WTC11 (cell line): ENCODE measurements at regions not wholly inside any gene's neighbourhood (a gene's known extent, or its start where the extent isn't known, plus 50 kb on each side); places are given as distances from the start of the nearest gene placed in this dataset.

Experiments used
- ATAC-seq: fragments of 200-7000 bp; cut with Tn5 transposase; 2 replicates; pipeline ENCODE4 v1.10.0; 2021; ENCODE audit warnings: mild to moderate bottlenecking, moderate library complexity
- CTCF ChIA-PET: fragments of 300-600 bp; sonication (Branson Sonifier 250); formaldehyde crosslinking; loops from one replicate; lab custom pipeline; 2021; ENCODE audit warnings: antibody characterized with exemption; lab: Charles Lee
- POLR2A ChIA-PET: fragments of 350-600 bp; sonication (Branson Sonifier 250); formaldehyde crosslinking; loops from one replicate; lab custom pipeline; 2021; ENCODE audit warnings: antibody characterized with exemption; lab: Charles Lee
- DNase-seq: peaks from one replicate; pipeline ENCODE4 v3.0.0; 2021; ENCODE audit warnings: low spot score
- H3K27ac Mint-ChIP-seq: 2 replicates; pipeline ENCODE4 v1.8.0; 2021; ENCODE audit warnings: mixed read lengths
- H3K27me3 Mint-ChIP-seq: 2 replicates; pipeline ENCODE4 v1.8.0; 2021; ENCODE audit warnings: low read depth, mild to moderate bottlenecking, moderate library complexity, mixed read lengths
- H3K36me3 Mint-ChIP-seq: 2 replicates; pipeline ENCODE4 v1.8.0; 2021; ENCODE audit warnings: mixed read lengths
- H3K4me1 Mint-ChIP-seq: 2 replicates; pipeline ENCODE4 v1.8.0; 2022; ENCODE audit warnings: mixed read lengths
- H3K4me3 Mint-ChIP-seq: 2 replicates; pipeline ENCODE4 v1.8.0; 2021; ENCODE audit warnings: mild to moderate bottlenecking, moderate library complexity, mixed read lengths
- H3K9me3 Mint-ChIP-seq: 2 replicates; pipeline ENCODE4 v1.8.0; 2021; ENCODE audit warnings: mixed read lengths
- ARID4B ChIP-seq: sonication (generic); formaldehyde crosslinking; IDR thresholded peaks from 2 replicates; pipeline ENCODE4 v1.8.0; 2023; ENCODE audit warnings: missing genetic modification reagents, mild to moderate bottlenecking, borderline replicate concordance
- ATF3 ChIP-seq: sonication (generic); formaldehyde crosslinking; conservative IDR thresholded peaks from 2 replicates; pipeline ENCODE4 v1.8.1; 2022; ENCODE audit warnings: mild to moderate bottlenecking, missing genetic modification reagents
- ATF6 ChIP-seq: sonication (generic); formaldehyde crosslinking; IDR thresholded peaks from 2 replicates; pipeline ENCODE4 v1.8.1; 2023; ENCODE audit warnings: mild to moderate bottlenecking, missing genetic modification reagents
- ERG ChIP-seq: fragments of 250-450 bp; sonication (Bioruptor Pico); IDR thresholded peaks from 2 replicates; pipeline ENCODE4 v1.8.0; 2021; ENCODE audit warnings: mild to moderate bottlenecking
- GABPB1 ChIP-seq: sonication (generic); formaldehyde crosslinking; IDR thresholded peaks from 2 replicates; pipeline ENCODE4 v1.8.1; 2023; ENCODE audit warnings: mild to moderate bottlenecking, missing genetic modification reagents
- GTF2I ChIP-seq: fragments of 250-450 bp; sonication (Bioruptor Pico); conservative IDR thresholded peaks from 2 replicates; pipeline ENCODE4 v1.4.0; 2021; ENCODE audit warnings: mild to moderate bottlenecking
- IRF1 ChIP-seq: sonication (generic); formaldehyde crosslinking; IDR thresholded peaks from 2 replicates; pipeline ENCODE4 v1.8.0; 2023; ENCODE audit warnings: missing genetic modification reagents
- OVOL2 ChIP-seq: fragments of 250-450 bp; sonication (Bioruptor Pico); IDR thresholded peaks from 2 replicates; pipeline ENCODE4 v1.9.0; 2021; ENCODE audit warnings: mild to moderate bottlenecking, borderline replicate concordance
- TEAD1 ChIP-seq: sonication (generic); formaldehyde crosslinking; IDR thresholded peaks from 2 replicates; pipeline ENCODE4 v1.8.0; 2022; ENCODE audit warnings: mild to moderate bottlenecking, missing genetic modification reagents
- TEAD4 ChIP-seq: sonication (generic); formaldehyde crosslinking; IDR thresholded peaks from 2 replicates; pipeline ENCODE4 v1.8.0; 2022; ENCODE audit warnings: mild to moderate bottlenecking, missing genetic modification reagents
- ZNF232 ChIP-seq: sonication (generic); formaldehyde crosslinking; IDR thresholded peaks from 2 replicates; pipeline ENCODE4 v1.8.0; 2022; ENCODE audit warnings: mild to moderate bottlenecking, missing genetic modification reagents
- ZNF396 ChIP-seq: fragments of 250-450 bp; sonication (Bioruptor Pico); IDR thresholded peaks from 2 replicates; pipeline ENCODE4 v1.8.0; 2021; ENCODE audit warnings: mild to moderate bottlenecking, moderate library complexity, borderline replicate concordance
- ZNF416 ChIP-seq: fragments of 250-450 bp; sonication (Bioruptor Pico); IDR thresholded peaks from 2 replicates; pipeline ENCODE4 v1.9.0; 2021; ENCODE audit warnings: mild to moderate bottlenecking, inconsistent platforms
- TF ChIP-seq, protein P1 (sequence below): sonication (generic); formaldehyde crosslinking; IDR thresholded peaks from 2 replicates; pipeline ENCODE4 v1.8.1; 2023; ENCODE audit warnings: mild to moderate bottlenecking, missing genetic modification reagents, moderate library complexity
- TF ChIP-seq, protein P2 (sequence below): fragments of 250-450 bp; sonication (Bioruptor Pico); conservative IDR thresholded peaks from 2 replicates; pipeline ENCODE4 v1.9.0; 2021; ENCODE audit warnings: mild to moderate bottlenecking
- TF ChIP-seq, protein P3 (sequence below): fragments of 250-450 bp; sonication (Bioruptor Pico); IDR thresholded peaks from 2 replicates; pipeline ENCODE4 v1.9.0; 2021; ENCODE audit warnings: mild to moderate bottlenecking
- TF ChIP-seq, protein P4 (sequence below): sonication (generic); formaldehyde crosslinking; IDR thresholded peaks from 2 replicates; pipeline ENCODE4 v1.8.1; 2022; ENCODE audit warnings: low read depth, missing genetic modification reagents, borderline replicate concordance

GRCh38 chr14:105616802-105617192 lies 90.4 kb downstream of the TMEM121 start:
- peaks cover 13% of the 10 kb centered on the region for H3K27me3 Mint-ChIP-seq
- ChIA-PET POLR2A (no interaction called here), CTCF (no interaction called here)
- H3K4me1 Mint-ChIP-seq = no peaks in the 10 kb centered on the region
- peaks cover 34% of the 10 kb centered on the region for H3K36me3 Mint-ChIP-seq
- ATAC-seq = no peak
- no peak for DNase-seq
- peaks cover 39% of the 10 kb centered on the region for H3K9me3 Mint-ChIP-seq
- no peak for TF ChIP-seq IRF1 (CRISPR knock-in tag)
- TF ChIP-seq OVOL2 (CRISPR knock-in tag) = no peak
- no peak for TF ChIP-seq ZNF416
- no peak for TF ChIP-seq ZNF396 (CRISPR knock-in tag)
- TF ChIP-seq ATF6 = no peak
- TF ChIP-seq TEAD4 (CRISPR knock-in tag) = no peak
- TF ChIP-seq GABPB1 (CRISPR knock-in tag) = no peak
- TF ChIP-seq, protein P1, sequence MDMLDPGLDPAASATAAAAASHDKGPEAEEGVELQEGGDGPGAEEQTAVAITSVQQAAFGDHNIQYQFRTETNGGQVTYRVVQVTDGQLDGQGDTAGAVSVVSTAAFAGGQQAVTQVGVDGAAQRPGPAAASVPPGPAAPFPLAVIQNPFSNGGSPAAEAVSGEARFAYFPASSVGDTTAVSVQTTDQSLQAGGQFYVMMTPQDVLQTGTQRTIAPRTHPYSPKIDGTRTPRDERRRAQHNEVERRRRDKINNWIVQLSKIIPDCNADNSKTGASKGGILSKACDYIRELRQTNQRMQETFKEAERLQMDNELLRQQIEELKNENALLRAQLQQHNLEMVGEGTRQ (CRISPR knock-in tag) = no peak
- TF ChIP-seq, protein P2, sequence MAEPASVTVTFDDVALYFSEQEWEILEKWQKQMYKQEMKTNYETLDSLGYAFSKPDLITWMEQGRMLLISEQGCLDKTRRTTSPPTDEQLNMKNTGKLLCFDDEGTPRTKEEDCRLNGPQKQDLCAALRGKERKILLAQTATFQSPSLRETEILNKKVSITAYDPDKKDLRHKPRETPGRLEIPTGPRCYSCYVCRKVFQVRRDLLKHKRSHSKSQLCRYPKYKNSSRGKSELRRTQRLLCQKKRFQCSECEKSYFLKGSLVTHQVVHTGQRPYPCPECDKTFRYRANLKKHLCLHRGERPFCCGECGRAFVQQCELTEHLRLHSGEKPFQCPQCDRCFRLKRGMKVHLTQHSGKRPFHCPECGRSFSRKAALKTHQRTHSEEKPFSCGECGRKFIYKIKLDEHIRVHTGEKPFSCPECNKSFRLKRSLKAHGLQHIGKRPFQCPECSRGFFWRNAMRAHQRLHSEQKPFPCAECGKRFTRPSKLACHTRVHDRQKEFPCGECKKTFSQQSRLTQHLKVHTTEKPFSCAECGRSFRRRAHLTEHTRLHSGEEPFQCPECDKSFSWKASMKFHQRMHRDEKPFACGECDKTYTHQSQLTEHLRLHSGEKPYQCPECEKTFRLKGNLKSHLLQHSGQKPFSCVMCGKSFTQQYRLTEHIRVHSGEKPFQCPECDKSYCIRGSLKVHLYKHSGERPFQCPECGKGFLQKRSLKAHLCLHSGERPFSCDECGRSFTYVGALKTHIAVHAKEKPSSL (CRISPR knock-in tag) = no peak
- TF ChIP-seq, protein P3, sequence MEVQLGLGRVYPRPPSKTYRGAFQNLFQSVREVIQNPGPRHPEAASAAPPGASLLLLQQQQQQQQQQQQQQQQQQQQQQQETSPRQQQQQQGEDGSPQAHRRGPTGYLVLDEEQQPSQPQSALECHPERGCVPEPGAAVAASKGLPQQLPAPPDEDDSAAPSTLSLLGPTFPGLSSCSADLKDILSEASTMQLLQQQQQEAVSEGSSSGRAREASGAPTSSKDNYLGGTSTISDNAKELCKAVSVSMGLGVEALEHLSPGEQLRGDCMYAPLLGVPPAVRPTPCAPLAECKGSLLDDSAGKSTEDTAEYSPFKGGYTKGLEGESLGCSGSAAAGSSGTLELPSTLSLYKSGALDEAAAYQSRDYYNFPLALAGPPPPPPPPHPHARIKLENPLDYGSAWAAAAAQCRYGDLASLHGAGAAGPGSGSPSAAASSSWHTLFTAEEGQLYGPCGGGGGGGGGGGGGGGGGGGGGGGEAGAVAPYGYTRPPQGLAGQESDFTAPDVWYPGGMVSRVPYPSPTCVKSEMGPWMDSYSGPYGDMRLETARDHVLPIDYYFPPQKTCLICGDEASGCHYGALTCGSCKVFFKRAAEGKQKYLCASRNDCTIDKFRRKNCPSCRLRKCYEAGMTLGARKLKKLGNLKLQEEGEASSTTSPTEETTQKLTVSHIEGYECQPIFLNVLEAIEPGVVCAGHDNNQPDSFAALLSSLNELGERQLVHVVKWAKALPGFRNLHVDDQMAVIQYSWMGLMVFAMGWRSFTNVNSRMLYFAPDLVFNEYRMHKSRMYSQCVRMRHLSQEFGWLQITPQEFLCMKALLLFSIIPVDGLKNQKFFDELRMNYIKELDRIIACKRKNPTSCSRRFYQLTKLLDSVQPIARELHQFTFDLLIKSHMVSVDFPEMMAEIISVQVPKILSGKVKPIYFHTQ (CRISPR knock-in tag) = no peak
- TF ChIP-seq, all 79 proteins: peak for 0
- Mint-ChIP-seq H3K27ac (no peak overlapping the region), H3K4me3 (no peak overlapping the region)

- H3K4me3 Mint-ChIP-seq = no peak overlapping the region
- H3K4me1 Mint-ChIP-seq = no peaks in the 10 kb centered on the region
- POLR2A ChIA-PET = no interaction called here
- DNase-seq (no peak), ATAC-seq (no peak)
- peaks cover 13% of the 10 kb centered on the region for H3K27me3 Mint-ChIP-seq
- CTCF ChIA-PET = no interaction called here
- no peak for TF ChIP-seq ZNF396 (CRISPR knock-in tag)
- TF ChIP-seq GTF2I (CRISPR knock-in tag) = no peak
- TF ChIP-seq, protein P4, sequence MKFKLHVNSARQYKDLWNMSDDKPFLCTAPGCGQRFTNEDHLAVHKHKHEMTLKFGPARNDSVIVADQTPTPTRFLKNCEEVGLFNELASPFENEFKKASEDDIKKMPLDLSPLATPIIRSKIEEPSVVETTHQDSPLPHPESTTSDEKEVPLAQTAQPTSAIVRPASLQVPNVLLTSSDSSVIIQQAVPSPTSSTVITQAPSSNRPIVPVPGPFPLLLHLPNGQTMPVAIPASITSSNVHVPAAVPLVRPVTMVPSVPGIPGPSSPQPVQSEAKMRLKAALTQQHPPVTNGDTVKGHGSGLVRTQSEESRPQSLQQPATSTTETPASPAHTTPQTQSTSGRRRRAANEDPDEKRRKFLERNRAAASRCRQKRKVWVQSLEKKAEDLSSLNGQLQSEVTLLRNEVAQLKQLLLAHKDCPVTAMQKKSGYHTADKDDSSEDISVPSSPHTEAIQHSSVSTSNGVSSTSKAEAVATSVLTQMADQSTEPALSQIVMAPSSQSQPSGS (CRISPR knock-in tag) = no peak
- TF ChIP-seq ATF3 (CRISPR knock-in tag) = no peak
- no peak for TF ChIP-seq TEAD1 (CRISPR knock-in tag)
- no peak for TF ChIP-seq ARID4B (CRISPR knock-in tag)
- no peak for TF ChIP-seq ERG
- TF ChIP-seq ZNF232 (CRISPR knock-in tag) = no peak
- TF ChIP-seq, all 79 proteins: peak for 0
- Mint-ChIP-seq H3K9me3 (peaks cover 37% of the 10 kb centered on the region), H3K27ac (no peak overlapping the region), H3K36me3 (peaks cover 34% of the 10 kb centered on the region)
Observed at GRCh38 chr14:105617201-105617777, 90.9 kb downstream of the TMEM121 start.
